Neural progenitor cell (in vitro differentiated cells): ENCODE measurements at regions not wholly inside any gene's neighbourhood (a gene's known extent, or its start where the extent isn't known, plus 50 kb on each side); places are given as distances from the start of the nearest gene placed in this dataset.

Source experiments
- DNase-seq: peaks from one replicate; pipeline ENCODE4 v3.0.0-alpha.2; 2016; ENCODE audit warnings: low spot score
- H2AFZ ChIP-seq: fragments of 200-600 bp; sonication (generic); replicated peaks from 2 replicates; pipeline ENCODE4 v1.6.1; 2016; ENCODE audit warnings: antibody characterized with exemption
- H3F3A ChIP-seq: fragments of 200-600 bp; sonication (generic); 2 replicates; pipeline ENCODE4 v1.6.1; 2016; ENCODE audit warnings: antibody characterized with exemption, low read depth
- H3K27ac ChIP-seq: fragments of 200-600 bp; sonication (generic); 2 replicates; pipeline ENCODE4 v1.5.1; 2016; ENCODE audit warnings: mild to moderate bottlenecking
- H3K27me3 ChIP-seq: fragments of 200-600 bp; sonication (generic); 2 replicates; pipeline ENCODE4 v1.6.1; 2016; ENCODE audit warnings: mild to moderate bottlenecking, moderate library complexity
- H3K36me3 ChIP-seq: fragments of 200-600 bp; sonication (generic); 2 replicates; pipeline ENCODE4 v1.5.1; 2016
- H3K4me1 ChIP-seq: fragments of 200-600 bp; sonication (generic); 2 replicates; pipeline ENCODE4 v1.6.1; 2016; ENCODE audit warnings: mixed run types
- H3K4me2 ChIP-seq: fragments of 200-600 bp; sonication (generic); 2 replicates; pipeline ENCODE4 v1.6.1; 2016
- H3K4me3 ChIP-seq: fragments of 200-600 bp; sonication (generic); 2 replicates; pipeline ENCODE4 v1.5.1; 2016
- H3K79me2 ChIP-seq: fragments of 200-600 bp; sonication (generic); 2 replicates; pipeline ENCODE4 v1.6.1; 2016; ENCODE audit warnings: low read depth
- H3K9ac ChIP-seq: fragments of 200-600 bp; sonication (generic); 2 replicates; pipeline ENCODE4 v1.6.1; 2016
- H3K9me3 ChIP-seq: fragments of 200-600 bp; sonication (generic); 2 replicates; pipeline ENCODE4 v1.5.1; 2016; ENCODE audit warnings: low read depth
- H4K20me1 ChIP-seq: fragments of 200-600 bp; sonication (generic); 2 replicates; pipeline ENCODE4 v1.6.1; 2016; ENCODE audit warnings: low read depth
- H3K27ac Mint-ChIP-seq: 3 replicates; pipeline ENCODE4 v1.8.0; 2021; ENCODE audit warnings: mixed read lengths
- H3K27me3 Mint-ChIP-seq: 2 replicates; pipeline ENCODE4 v1.8.0; 2022; ENCODE audit warnings: low read depth, mild to moderate bottlenecking, inconsistent platforms, moderate library complexity, mixed read lengths; ENCODE audit not compliant: insufficient read depth
- H3K36me3 Mint-ChIP-seq: 3 replicates; pipeline ENCODE4 v1.8.0; 2021; ENCODE audit warnings: mixed read lengths
- H3K4me1 Mint-ChIP-seq: 3 replicates; pipeline ENCODE4 v1.8.0; 2021; ENCODE audit warnings: mixed read lengths
- H3K4me3 Mint-ChIP-seq: 3 replicates; pipeline ENCODE4 v1.8.0; 2021; ENCODE audit warnings: mild to moderate bottlenecking, moderate library complexity, mixed read lengths
- H3K9me3 Mint-ChIP-seq: 3 replicates; pipeline ENCODE4 v1.8.0; 2020; ENCODE audit warnings: mixed read lengths
- CTCF ChIP-seq: fragments of 200-600 bp; sonication (generic); IDR thresholded peaks from 2 replicates; pipeline ENCODE4 v1.5.1; 2017; ENCODE audit warnings: antibody characterized with exemption, mild to moderate bottlenecking
- EZH2 ChIP-seq: fragments of 200-600 bp; sonication (generic); IDR thresholded peaks from 2 replicates; pipeline ENCODE4 v1.6.1; 2017; ENCODE audit warnings: antibody characterized with exemption, mild to moderate bottlenecking, moderate library complexity
- EZH2phosphoT487 ChIP-seq: fragments of 200-600 bp; sonication (generic); IDR thresholded peaks from 2 replicates; pipeline ENCODE4 v1.6.1; 2017; ENCODE audit warnings: antibody characterized with exemption

GRCh38 chr4:141403782-141404181 lies 183.1 kb downstream of the ZNF330 start:
- no peaks in the 10 kb centered on the region for H3K27me3 Mint-ChIP-seq
- Histone ChIP-seq H3K27me3 (no peaks in the 10 kb centered on the region), H3K9me3 (no peaks in the 10 kb centered on the region), H3K27ac (no peak overlapping the region), H3K4me2 (no peak overlapping the region), H4K20me1 (no peaks in the 10 kb centered on the region), H3K9ac (no peak overlapping the region), H3K36me3 (no peaks in the 10 kb centered on the region), H3K4me3 (no peak overlapping the region), H3K79me2 (no peaks in the 10 kb centered on the region), H3K4me1 (no peaks in the 10 kb centered on the region), H2AFZ (no peak overlapping the region), H3F3A (no peaks in the 10 kb centered on the region)
- no peak overlapping the region for H3K27ac Mint-ChIP-seq
- no peaks in the 10 kb centered on the region for H3K9me3 Mint-ChIP-seq
- no peak for TF ChIP-seq EZH2phosphoT487
- no peak for TF ChIP-seq CTCF
- TF ChIP-seq EZH2: no peak
- H3K36me3 Mint-ChIP-seq: no peaks in the 10 kb centered on the region
- H3K4me1 Mint-ChIP-seq: no peaks in the 10 kb centered on the region
- H3K4me3 Mint-ChIP-seq: no peak overlapping the region
- no peak for DNase-seq

GRCh38 chr4:141406237-141406636 lies 185.5 kb downstream of the ZNF330 start:
- no peaks in the 10 kb centered on the region for H3K27me3 ChIP-seq
- no peak overlapping the region for H3K4me2 ChIP-seq
- no peaks in the 10 kb centered on the region for H3K79me2 ChIP-seq
- no peak for TF ChIP-seq EZH2
- TF ChIP-seq CTCF: no peak
- TF ChIP-seq EZH2phosphoT487: no peak
- H3K4me3 ChIP-seq: no peak overlapping the region
- H4K20me1 ChIP-seq: no peaks in the 10 kb centered on the region
- H3K36me3 Mint-ChIP-seq: no peaks in the 10 kb centered on the region
- H3K4me1 ChIP-seq: no peaks in the 10 kb centered on the region
- H2AFZ ChIP-seq: no peak overlapping the region
- no peak overlapping the region for H3K4me3 Mint-ChIP-seq
- no peaks in the 10 kb centered on the region for H3K27me3 Mint-ChIP-seq
- no peaks in the 10 kb centered on the region for H3K9me3 ChIP-seq
- DNase-seq: no peak
- no peaks in the 10 kb centered on the region for H3K36me3 ChIP-seq
- H3K27ac ChIP-seq: no peak overlapping the region
- H3K27ac Mint-ChIP-seq: no peak overlapping the region
- H3K9me3 Mint-ChIP-seq: no peaks in the 10 kb centered on the region
- H3K9ac ChIP-seq: no peak overlapping the region
- H3F3A ChIP-seq: no peaks in the 10 kb centered on the region
- no peaks in the 10 kb centered on the region for H3K4me1 Mint-ChIP-seq

- H4K20me1 ChIP-seq: no peaks in the 10 kb centered on the region
- Mint-ChIP-seq H3K27me3 (no peaks in the 10 kb centered on the region), H3K36me3 (no peaks in the 10 kb centered on the region), H3K4me3 (no peak overlapping the region), H3K9me3 (no peaks in the 10 kb centered on the region), H3K4me1 (no peaks in the 10 kb centered on the region), H3K27ac (no peak overlapping the region)
- no peak overlapping the region for H3K9ac ChIP-seq
- no peaks in the 10 kb centered on the region for H3K27me3 ChIP-seq
- no peak overlapping the region for H3K27ac ChIP-seq
- H2AFZ ChIP-seq: no peak overlapping the region
- H3K9me3 ChIP-seq: no peaks in the 10 kb centered on the region
- H3K4me1 ChIP-seq: no peaks in the 10 kb centered on the region
- TF ChIP-seq CTCF: no peak
- no peak for TF ChIP-seq EZH2phosphoT487
- no peak for TF ChIP-seq EZH2
- H3K4me2 ChIP-seq: no peak overlapping the region
- H3F3A ChIP-seq: no peaks in the 10 kb centered on the region
- H3K36me3 ChIP-seq: no peaks in the 10 kb centered on the region
- no peak for DNase-seq
- H3K4me3 ChIP-seq: no peak overlapping the region
- no peaks in the 10 kb centered on the region for H3K79me2 ChIP-seq
Measured at GRCh38 chr4:141409556-141409955, 188.9 kb downstream of the ZNF330 start.

GRCh38 chr4:141410839-141411238 lies 190.1 kb downstream of the ZNF330 start:
- Histone ChIP-seq H2AFZ (no peak overlapping the region), H3K9ac (no peak overlapping the region), H3K9me3 (no peaks in the 10 kb centered on the region), H4K20me1 (no peaks in the 10 kb centered on the region), H3K79me2 (no peaks in the 10 kb centered on the region), H3K4me1 (no peaks in the 10 kb centered on the region), H3K27me3 (no peaks in the 10 kb centered on the region), H3K4me3 (no peak overlapping the region), H3F3A (no peaks in the 10 kb centered on the region), H3K4me2 (no peak overlapping the region), H3K27ac (no peak overlapping the region), H3K36me3 (no peaks in the 10 kb centered on the region)
- H3K4me1 Mint-ChIP-seq: no peaks in the 10 kb centered on the region
- H3K9me3 Mint-ChIP-seq: no peaks in the 10 kb centered on the region
- no peaks in the 10 kb centered on the region for H3K27me3 Mint-ChIP-seq
- DNase-seq: no peak
- TF ChIP-seq EZH2phosphoT487 (no peak), CTCF (no peak), EZH2 (no peak)
- H3K36me3 Mint-ChIP-seq: no peaks in the 10 kb centered on the region
- H3K27ac Mint-ChIP-seq: no peak overlapping the region
- H3K4me3 Mint-ChIP-seq: no peak overlapping the region
